Ovary (tissue), 7 donors: ENCODE measurements at regions not wholly inside any gene's neighbourhood (a gene's known extent, or its start where the extent isn't known, plus 50 kb on each side); places are given as distances from the start of the nearest gene placed in this dataset.

ENCODE experiments used
- DNase-seq, 5 donors: peaks; one replicate each; pipeline ENCODE4 v3.0.0-alpha.2; 2019 to 2020
- H3K27ac ChIP-seq, 2 donors: fragments of 200-600 bp; one replicate each; pipeline versions ENCODE4 v1.5.1 to v1.8.0; 2019 to 2022
- H3K27me3 ChIP-seq: fragments of 200-600 bp; one replicate; pipeline ENCODE4 v1.8.0; 2022
- H3K36me3 ChIP-seq: fragments of 200-600 bp; sonication (generic); one replicate; pipeline ENCODE4 v1.5.1; 2019
- H3K4me1 ChIP-seq: one replicate; pipeline ENCODE4 v1.8.1; 2013; ENCODE audit warnings: mild to moderate bottlenecking, moderate library complexity; ENCODE audit not compliant: insufficient read depth
- H3K4me3 ChIP-seq: fragments of 200-600 bp; sonication (generic); one replicate; pipeline ENCODE4 v1.5.1; 2017
- H3K9me3 ChIP-seq, 2 donors: fragments of 200-600 bp in 1 of 2; sonication (generic) in 1 of 2; one replicate each; pipeline versions ENCODE4 v1.5.1 to v1.8.1; 2013 to 2019; ENCODE audit warnings: mild to moderate bottlenecking in 1 of 2, moderate library complexity in 1 of 2
- CTCF ChIP-seq, 3 donors: fragments of 450-650 bp in 2 of 3; fragments of 200-600 bp in 1 of 3; IDR thresholded peaks; one replicate each; pipeline versions ENCODE4 v1.5.1 to v1.8.0; 2016 to 2022; ENCODE audit warnings: antibody characterized with exemption in 3 of 3, mild to moderate bottlenecking in 1 of 3
- EP300 ChIP-seq: sonication (generic); formaldehyde crosslinking; IDR thresholded peaks from one replicate; pipeline ENCODE4 v1.6.1; 2017; ENCODE audit warnings: antibody characterized with exemption
- POLR2A ChIP-seq: fragments of 450-650 bp; IDR thresholded peaks from one replicate; pipeline ENCODE4 v1.6.1; 2017; ENCODE audit warnings: antibody characterized with exemption, mild to moderate bottlenecking, moderate library complexity
- WGBS, 3 donors: extraction: QIAGEN DNeasy Blood & Tissue Kit in 1 of 3; methylation state at CpG; one replicate each; pipeline versions ENCODE4 v1.1.5 to v1.1.7; 2013 to 2017; 5-methylcytosine and 5-hydroxymethylcytosine counted together
- intact Hi-C, 4 donors: fragments of 100-400 bp; cut with DNase I; formaldehyde crosslinking; loops; one replicate each; pipeline versions ENCODE4 v1.11.0 to v1.15.1; 2022 to 2023
- donor health status: DM: no; HTN: no; CAD: no; lungs with moderate emphysema.
- donor health status: DM: no; HTN: no; CAD: no.
- donor health status: Bipolar disorder and iron deficiency.
- donor health status: DM: no; HTN: no; CAD: no.
- donor health status: DM: yes; HTN: yes; CAD: no.

- no peak for TF ChIP-seq CTCF (IDR thresholded peaks at IDR 0.05)
- no peak for TF ChIP-seq POLR2A
- TF ChIP-seq EP300: no peak
- H3K4me3 ChIP-seq: no peak overlapping the region
- peaks cover 9% of the 10 kb centered on the region for H3K4me1 ChIP-seq
- intact Hi-C loops: loop anchor here in 1 of 4 donors (10.0 kb wide), 1 partner anchor 895 kb away; the partner anchor contains the start of gene STUM
- no peaks in the 10 kb centered on the region for H3K27me3 ChIP-seq
- H3K27ac ChIP-seq: peak overlapping the region in 1 of 2 donors; percentile 59
- DNase-seq: no peak
- 15 to 18% (median 18%) methylated on average over 7 of the region's 7 CpGs for WGBS, 3 donors
- H3K36me3 ChIP-seq: no peaks in the 10 kb centered on the region
- H3K9me3 ChIP-seq: no peaks in the 10 kb centered on the region
Observed at GRCh38 chr1:227440182-227440581, 121.9 kb upstream of the CDC42BPA start.

DNA sequence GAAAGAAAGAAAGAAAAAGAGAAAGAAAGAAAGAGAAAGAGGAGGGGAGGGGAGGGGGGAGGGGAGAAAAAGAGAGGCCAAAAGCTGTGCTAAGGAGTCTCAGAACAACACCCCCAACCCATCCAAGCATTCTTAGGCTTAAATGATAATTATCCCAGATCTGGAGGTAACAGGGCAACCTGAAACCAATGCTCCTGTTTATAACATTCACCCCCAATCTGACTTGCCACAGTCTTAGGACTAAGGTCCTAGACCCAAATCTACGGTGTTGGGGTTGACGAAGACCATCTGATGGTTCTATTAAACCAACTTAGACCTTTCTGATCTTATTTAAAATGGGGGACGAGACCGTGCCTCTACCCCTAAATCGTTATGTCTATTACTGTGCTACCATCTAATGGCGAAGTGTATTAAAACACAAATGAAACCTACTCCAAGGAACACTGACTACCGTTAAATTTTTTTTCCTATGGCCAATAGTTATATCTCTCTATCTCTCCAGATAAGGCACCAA, 119.3 kb upstream of the CDC42BPA start:
- Histone ChIP-seq H3K27ac (no peak overlapping the region), H3K9me3 (no peaks in the 10 kb centered on the region), H3K36me3 (no peaks in the 10 kb centered on the region), H3K27me3 (no peaks in the 10 kb centered on the region), H3K4me1 (peaks cover 9% of the 10 kb centered on the region), H3K4me3 (peak overlapping the region; percentile 30)
- no peak for DNase-seq
- intact Hi-C loops: loop anchor here in 3 of 4 donors (5.0 to 10.0 kb wide), 5 partner anchors 523 to 805 kb away; no protein-coding TSS in a partner anchor
- no peak for TF ChIP-seq EP300
- peak in 2 of 3 donors; percentile 54 to 57 for TF ChIP-seq CTCF (IDR thresholded peaks at IDR 0.05)
- WGBS, 3 donors: 1 to 3% (median 2%) methylated on average over 7 of the region's 7 CpGs

- WGBS, 3 donors: 88 to 90% (median 90%) methylated on average over 3 of the region's 3 CpGs
- intact Hi-C loops: loop anchor here in 3 of 4 donors (5.0 to 10.0 kb wide), 5 partner anchors 520 to 803 kb away; no protein-coding TSS in a partner anchor
Observed at GRCh38 chr1:227434808-227435444, 116.6 kb upstream of the CDC42BPA start.

More at GRCh38 chr1:227434808-227435444, 116.6 kb upstream of the CDC42BPA start:
- Histone ChIP-seq H3K4me3 (no peak overlapping the region), H3K27me3 (no peaks in the 10 kb centered on the region), H3K9me3 (no peaks in the 10 kb centered on the region), H3K36me3 (no peaks in the 10 kb centered on the region), H3K4me1 (peaks cover 7% of the 10 kb centered on the region), H3K27ac (no peak overlapping the region)
- TF ChIP-seq CTCF (IDR thresholded peaks at IDR 0.05) (no peak), POLR2A (no peak), EP300 (no peak)
- DNase-seq: no peak
